NCI-H226 (cell line): ENCODE measurements at regions not wholly inside any gene's neighbourhood (a gene's known extent, or its start where the extent isn't known, plus 50 kb on each side); places are given as distances from the start of the nearest gene placed in this dataset.
"Not testable (repeated sequence)": the region's sequence is repeated elsewhere in the genome, so short reads cannot be mapped to it uniquely, and the experiment has no call there.

Experiments
- DNase-seq: peaks from one replicate; pipeline ENCODE4 v3.0.0-alpha.2; 2015

DNA sequence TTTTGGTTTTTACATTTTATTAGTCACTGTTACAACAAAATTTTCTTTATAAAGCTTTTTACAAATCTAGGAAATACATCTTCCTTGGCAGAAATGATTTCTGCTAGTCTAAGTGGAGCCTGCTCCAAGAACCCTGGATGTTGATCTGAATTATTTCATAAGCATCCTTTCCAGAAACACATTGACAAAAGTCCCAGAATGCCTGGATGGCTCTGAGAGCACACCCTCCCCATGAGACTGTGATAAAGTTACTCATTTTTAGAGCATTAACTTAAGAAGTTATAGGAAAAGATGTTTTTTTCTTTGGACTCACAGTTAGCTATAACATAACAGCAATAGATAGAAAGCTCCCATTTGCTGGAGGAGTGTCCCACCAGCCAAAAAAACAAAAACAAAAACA is 559.6 kb upstream of the SPRY2 start:
- no peak for DNase-seq

DNA sequence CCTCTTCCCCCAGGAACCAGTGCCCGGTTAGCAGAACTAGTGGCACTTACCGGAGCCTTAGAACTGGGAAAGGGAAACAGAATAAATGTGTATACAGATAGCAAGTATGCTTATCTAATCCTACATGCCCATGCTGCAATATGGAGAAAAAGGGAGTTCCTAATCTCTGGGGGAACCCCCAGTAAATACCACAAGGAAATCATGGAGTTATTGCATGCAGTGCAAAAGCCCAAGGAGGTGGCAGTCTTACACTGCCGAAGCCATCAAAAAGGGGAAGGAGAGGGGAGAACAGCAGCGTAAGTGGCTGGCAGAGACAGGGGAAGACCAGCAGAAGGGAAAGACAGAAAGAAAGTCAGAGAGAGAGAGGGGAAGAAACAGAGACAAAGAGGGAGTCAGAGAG is 556.7 kb upstream of the SPRY2 start:
- not testable (repeated sequence) for DNase-seq

DNA sequence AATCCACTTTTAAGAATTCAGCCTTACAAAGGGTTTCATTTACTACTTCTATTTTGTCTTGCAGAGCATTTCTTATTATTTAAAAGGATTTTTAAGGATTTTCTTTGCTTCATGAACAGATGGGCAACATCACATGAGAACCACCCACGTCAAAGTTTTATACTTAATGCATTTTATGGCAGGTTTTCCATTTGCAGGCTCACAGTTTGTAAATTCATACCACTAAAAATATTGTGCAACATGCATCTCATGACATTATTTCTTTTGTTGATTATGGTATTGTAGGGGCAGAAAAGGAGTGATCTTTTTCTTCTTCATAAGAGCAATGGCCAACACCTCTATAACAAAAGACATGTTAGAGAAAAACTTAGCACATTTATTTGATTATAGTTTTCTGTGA is 554.0 kb upstream of the SPRY2 start:
- no peak for DNase-seq

DNA sequence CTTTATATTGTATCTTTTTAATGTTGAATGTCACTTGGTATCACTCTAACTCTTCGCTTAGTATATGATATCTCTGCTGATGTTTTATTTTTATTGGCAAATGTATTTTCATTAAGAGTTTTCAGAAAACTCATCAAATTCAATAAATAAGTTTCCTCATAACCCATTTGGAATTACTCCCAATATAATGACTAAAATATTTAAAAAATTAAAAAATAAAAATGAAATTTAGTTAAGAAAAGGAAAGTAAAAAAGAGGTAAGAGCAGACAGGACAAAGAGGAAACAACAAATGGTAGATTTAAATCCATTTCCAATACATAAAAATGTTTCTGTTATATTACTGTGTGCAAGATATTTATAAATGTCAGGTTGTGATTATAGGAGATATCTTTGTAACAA is 548.9 kb upstream of the SPRY2 start:
- DNase-seq = no peak

DNA sequence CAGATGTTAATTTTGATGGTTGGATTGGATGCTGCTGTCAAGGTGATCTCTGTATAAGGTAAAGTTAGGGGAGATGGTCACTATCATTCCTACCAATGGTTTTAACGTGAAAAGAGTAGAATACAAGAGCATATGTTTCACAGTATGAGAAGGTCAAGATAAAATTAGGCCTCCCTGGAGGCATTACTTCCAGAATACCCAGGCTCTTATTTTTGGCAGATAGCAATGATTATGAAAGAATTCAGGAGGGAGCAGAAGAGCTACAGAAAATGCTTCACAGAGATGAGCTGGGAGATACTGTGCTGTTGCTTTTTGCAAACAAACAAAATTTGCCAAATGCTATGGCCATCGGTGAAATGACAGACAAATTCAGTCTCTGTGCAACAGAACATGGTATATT is 547.5 kb upstream of the SPRY2 start:
- DNase-seq = no peak

DNA sequence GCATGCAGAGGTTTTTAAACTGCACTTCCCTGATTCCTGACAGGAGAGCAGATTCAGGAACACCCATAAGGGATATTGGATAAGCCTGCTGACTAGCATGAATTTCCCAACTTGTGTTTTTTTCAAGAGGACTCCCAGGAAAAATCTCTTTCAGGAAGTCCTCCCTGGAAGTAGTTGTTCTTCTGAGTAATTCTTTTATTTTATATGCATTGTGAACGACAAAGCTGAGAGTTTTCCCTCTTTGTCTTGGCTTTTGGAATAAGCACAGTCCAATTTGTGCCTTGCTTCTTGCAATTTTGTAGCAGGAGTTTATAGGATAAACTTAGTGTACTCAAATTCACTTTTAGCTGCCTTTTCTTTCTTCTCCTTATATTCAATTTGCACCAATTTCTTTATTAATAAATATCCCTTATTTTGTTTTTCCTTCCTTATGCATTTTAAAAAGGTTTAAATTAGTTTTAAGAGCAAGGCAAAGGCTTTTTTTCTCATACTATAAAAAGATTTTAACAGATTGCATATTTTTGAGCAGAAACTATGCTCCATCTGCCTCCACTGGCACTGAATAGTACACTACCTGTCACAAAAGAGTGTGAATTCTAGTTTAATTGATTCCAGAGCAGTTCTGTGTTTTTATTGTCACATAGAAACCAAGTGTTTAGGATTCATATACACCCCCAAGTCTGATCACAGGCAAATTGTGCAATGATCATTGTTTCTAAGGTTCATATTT is 543.3 kb upstream of the SPRY2 start:
- DNase-seq = no peak

DNA sequence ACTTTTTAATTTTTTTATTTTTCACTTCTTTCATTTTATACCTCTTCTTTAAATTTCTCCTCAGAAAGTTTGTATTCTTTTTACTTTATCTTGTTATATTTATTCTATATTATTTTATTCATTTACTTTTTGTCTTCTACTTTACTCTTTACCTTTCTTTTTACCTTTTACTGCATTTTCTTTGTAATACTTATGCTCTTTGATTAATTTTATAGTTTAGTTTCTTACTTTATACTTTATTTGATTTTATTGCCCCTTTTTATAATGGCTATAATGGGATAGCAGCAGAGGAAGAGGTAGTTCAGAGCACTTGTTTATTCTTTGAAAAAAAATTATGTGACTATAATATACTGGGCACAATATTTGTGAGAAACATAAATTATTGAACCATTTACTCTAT is 542.6 kb upstream of the SPRY2 start:
- DNase-seq = no peak

DNA sequence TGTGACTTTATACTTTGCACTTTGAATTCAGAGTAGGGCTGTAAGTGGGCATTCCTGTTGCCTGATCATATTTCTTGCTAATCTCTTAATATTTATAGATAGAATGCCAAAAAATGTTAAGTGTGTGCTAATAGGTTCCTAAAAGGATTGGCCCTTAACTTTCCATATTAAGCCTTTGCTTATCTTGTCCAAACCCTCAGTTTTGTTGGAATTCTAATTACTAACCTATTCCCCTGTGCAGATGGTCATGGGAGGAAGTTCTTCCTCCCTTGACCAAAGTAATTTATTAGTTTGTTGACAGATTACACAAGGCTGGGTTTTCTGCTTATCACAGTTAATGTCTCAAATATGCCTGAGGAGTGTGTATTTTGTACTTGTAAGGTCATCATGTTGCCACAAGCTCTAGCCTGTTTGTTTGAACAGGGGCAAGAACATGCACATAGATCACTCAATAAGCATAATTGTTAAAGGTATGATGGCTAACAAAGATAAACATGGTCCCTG is 541.1 kb upstream of the SPRY2 start:
- DNase-seq = peak; percentile 73

DNA sequence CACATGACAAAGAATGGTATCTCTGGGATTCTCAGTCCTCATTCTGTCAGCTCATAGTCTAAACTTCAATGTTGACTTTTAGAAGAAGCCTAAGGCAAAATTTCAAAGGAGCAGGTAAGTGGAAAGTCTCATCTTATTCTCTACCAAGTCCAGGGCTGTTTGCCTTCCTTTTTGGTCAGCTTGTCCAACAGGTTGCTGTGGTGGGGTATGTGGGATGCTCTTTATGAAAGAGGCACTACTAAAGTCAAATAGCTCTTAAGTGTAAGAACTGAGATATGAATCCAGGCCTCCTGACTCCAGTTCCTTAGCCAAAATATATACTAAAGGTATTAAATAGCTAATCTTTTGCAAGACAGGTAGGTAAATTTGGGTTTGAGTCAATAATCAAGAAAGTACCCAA is 540.6 kb upstream of the SPRY2 start:
- no peak for DNase-seq

DNA sequence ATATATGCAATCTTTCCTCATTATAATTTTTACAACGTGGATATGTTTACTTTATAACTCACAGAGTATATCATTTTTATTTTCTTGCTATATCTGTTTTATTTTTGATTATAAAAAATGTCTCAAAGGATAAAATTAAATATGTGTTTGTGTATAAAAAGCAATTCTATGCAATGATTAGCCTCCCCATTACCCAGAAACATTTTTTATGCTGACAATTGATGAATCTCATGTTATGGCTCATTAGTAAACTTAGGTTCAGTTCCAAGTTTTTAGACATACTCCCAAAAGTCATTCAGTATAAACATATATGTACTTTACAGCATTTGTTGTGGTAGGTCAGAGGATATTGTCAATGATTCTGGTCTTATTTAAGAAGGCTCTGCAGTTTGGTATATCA is 540.1 kb upstream of the SPRY2 start:
- no peak for DNase-seq

DNA sequence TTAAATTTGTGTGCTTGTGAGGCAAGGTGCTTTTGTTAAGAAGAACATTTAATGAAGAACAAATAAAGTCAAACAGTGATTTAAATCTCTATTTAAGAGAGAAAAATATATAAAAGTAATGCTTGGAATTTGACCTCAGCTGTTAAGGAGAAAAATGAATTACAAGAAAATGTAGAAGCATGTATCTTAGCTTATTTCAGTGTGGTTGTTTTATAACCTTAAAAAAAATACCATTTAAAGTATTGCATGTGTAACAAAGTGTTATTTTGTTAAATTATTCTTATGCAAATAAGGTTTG is 537.0 kb upstream of the SPRY2 start:
- DNase-seq = no peak

DNA sequence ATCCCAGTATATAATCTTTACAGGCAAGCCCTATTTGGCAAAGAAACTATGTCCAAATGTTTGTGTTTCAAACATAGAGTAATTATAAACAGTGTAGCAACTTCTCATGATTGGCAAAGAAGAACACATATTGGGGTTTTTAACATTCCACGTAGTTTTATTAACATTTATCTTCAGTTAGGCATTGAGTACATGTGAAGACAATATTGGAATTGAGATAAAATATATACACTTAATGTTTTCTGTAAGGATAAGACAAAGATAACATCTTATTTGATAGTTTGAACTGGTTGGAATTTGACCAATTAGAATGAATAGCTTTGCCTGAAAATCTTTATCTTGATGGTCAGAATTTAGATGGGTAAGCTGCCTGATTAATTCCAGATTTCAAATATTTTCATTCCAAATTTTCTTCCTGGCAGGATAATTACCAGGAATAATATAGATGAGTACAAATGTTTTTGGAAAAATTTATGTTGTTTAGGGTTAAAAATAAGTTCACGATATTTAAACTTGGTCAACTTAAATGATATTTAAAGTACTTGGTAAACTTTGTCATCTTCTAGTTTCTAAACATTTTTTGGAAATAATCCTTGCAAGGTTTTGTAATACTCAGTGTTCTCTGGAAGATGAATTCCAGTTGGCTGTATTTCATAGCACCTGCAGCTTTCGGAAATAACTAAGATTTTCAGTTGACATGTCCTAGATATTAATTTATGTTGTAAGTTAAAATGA is 536.5 kb upstream of the SPRY2 start:
- DNase-seq = no peak

DNA sequence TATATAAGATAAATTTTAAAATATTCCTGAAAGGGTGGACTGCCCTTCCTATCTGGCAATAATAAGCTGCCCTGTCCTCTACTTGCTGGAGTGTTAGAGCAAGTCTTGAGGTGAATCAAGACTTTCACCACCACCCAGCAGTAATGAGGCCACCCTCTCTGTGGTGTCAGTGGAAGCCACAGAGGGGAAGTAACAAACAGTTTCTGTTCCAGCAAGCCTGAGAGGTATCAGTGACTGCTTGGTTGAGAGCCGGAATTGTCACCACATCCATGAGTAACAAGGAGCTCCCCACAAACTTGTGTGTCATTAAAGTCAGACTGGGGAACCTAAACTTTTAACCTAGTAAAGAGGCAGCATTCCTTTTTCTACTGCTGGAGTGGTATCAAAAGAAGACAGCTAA is 532.7 kb upstream of the SPRY2 start:
- no peak for DNase-seq

DNA sequence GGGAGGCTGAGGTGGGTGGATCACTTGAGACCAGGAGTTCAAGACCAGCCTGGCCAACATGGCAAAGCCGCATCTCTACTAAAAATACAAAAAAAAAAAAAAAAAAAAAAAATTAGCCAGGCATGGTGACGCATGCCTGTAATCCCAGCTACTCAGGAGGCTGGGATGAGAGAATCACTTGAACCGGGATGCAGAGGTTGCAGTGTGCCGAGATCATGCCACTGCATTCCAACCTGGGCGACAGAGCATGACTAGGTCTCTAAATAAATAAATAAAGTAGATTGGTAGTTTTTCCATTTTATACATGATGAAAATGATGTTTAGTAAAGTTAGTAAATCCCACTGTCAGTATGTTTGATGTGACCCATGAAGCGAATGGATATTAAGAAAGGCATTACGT is 531.0 kb upstream of the SPRY2 start:
- DNase-seq = not testable (repeated sequence)

DNA sequence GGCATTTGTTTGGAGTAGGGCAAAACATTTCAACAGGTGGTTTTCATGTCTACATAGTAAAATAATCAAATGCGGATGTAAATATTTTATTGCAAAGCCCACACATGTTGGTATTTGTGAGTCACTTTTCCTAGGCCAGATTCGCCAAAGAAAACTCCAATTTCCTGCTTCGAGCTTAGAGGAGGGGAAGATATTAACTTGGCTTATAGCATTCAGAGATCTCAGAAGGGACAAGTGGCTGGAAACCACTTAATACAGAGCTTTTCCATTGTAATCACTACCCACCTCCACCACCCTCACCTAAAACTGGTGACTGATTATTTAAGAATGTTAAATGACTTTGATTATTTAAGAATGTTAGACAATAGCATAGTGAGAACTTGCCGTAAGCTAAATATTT is 530.6 kb upstream of the SPRY2 start:
- no peak for DNase-seq

DNA sequence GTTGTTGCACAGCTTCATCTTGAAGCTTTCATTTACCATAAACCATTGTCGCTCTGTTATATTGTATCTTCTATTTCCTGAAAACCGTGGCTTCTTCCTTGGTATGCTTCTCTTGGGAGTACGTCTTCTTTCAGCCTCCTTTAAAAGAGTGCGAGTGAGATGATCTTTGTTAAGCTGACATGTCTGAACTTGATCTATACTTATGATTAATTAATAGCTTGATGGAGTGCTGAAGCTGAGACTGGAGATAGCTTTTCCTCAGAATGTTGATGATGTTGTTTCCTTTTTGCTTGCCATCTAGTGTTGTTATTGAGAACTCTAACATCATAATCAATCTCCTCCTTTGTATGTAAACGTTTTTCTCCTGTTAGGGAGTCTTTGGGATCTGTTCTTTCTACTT is 529.3 kb upstream of the SPRY2 start:
- DNase-seq = no peak

DNA sequence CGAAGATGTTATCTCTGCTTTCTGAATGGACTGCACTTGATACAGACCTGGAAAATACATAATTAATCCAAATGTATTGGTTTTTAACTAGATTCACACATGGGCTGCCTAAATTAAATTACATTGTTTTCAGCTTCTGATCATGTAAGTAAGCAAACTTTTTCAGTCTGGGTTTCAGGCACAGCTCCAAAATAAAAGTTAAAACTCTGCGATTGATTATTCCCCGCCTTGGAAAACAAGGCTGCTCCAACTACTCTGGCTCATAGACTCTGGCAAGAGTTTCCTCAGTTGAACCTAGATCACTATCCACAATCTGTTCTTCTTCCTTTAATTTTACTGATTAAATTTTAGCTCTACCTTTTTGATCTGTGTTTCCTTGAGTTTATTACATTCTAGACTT is 526.0 kb upstream of the SPRY2 start:
- no peak for DNase-seq

DNA sequence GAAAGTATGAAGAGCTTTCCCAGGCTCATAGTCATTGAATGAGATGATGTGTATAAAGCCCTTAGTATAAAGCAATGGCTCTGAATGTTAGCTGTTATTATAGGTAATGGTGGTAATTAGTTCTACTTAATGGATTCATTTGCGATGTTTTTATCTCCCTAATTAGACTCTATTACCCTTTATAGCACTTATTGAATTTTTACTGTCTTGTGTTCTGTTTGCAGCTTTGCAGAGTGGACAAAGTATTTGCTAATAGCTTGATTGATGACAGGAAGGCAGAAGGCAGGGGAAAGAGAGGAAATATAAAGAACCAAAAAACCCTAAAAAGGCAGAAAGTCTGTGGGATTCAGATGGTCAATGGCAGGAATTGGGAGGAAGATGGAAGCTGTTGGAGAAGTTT is 524.4 kb upstream of the SPRY2 start:
- DNase-seq = no peak

DNA sequence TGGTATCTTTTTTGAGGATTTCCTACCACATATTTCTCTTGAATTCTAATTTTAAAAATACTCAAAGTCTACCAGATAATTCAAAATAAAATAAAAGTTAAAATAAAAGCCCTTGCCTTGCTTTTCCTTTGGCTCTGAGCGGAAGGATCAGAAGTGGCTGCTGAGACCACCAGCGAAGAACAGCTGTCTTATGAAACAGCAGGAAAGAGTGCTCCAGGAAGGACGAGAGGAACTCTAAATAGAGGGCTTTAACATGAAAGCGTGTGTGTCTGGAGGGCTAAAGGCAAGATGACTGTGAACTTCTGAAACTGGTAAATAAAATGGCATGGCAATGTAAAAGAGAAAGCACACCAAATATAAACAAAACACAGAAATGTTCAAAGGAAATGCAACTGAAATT is 521.5 kb upstream of the SPRY2 start:
- DNase-seq = no peak

DNA sequence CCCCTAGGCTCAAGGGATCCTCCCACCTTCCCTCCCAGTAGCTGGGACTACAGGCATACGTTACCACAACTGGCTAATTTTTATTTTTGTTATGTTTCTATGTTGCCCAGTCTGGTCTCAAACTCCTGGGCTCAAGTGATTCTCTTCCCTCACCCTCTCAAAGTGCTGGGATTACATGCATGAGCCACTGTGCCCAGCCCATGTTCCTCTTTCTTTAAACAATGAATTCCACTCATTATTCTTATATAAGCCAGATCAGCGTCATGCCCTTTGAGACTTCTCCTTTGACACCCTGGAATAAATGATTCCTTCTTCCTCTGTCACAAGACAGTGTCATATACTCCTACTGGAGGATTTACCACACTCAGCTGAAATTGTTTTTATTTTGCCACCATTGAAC is 519.9 kb upstream of the SPRY2 start:
- DNase-seq = no peak

DNA sequence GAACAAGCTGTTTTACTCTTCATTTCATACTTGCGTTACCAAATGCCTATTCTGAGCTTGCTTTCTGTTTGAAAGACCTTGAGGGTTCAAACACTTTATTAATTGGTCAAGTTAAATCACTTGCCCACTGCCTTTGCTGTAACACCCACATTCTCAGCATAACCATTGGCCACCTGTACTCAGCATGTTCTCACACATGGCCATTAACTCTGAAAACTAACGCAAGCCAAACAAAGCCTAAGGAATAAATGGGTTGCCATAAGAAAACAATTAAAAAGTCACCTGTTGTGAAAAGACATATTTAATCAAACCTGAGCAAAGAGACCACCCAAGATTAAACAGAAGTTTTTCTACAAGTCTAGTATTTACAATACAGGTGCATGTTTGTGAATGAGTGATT is 517.2 kb upstream of the SPRY2 start:
- DNase-seq = no peak

DNA sequence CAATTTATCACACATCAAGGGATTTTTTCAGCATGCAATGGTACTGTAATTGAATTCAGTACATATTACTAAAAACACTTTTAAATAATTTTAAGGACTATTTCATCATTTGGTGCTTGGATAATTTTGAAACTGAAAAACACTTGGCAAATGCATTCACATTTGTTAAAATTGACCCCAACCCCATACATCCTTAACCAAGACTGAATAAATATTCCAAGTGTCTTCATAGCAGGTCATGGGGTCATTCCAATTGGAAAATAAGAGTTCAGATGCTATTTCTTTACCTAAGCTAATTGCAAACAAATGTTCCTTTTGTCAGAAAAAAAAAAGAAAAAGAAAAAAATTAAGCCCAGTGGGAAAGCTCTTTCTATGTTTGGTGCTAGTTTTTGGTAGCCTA is 516.4 kb upstream of the SPRY2 start:
- DNase-seq = no peak

DNA sequence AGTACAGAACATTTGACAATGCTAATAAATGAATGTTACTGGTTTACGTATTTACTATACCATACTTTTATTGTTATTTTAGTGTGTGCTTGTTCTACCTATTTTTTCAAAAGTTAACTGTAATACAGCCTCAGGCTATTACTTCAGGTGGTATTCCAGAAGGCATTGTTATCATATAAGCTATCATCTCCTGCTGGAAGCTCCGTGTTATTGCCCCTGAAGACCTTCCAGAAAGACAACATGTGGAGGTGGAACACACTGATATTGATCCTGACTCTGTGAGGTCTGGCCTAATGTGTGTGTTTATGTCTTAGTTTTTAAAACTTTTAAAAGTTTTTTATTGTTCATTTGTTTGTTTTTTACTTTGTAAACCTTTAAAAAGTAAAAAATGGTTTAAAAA is 509.8 kb upstream of the SPRY2 start:
- no peak for DNase-seq

DNA sequence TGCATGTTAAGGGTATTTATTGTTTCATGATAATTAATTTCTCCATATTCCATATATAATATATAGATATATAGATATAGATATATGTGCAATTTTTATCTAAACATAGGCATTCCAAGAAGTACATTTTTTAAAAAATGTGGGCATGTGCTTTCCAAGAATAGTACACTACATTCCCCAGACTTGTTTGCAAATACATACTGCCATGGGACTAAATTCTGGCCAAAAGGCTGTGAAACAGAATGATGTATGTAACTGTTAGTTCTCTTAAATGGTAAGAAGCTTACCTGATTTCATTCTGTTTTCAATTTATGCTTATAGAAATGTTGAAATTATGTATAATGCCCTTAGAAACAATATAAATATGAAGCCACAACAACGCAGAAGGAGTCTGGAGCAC is 503.2 kb upstream of the SPRY2 start:
- no peak for DNase-seq

DNA sequence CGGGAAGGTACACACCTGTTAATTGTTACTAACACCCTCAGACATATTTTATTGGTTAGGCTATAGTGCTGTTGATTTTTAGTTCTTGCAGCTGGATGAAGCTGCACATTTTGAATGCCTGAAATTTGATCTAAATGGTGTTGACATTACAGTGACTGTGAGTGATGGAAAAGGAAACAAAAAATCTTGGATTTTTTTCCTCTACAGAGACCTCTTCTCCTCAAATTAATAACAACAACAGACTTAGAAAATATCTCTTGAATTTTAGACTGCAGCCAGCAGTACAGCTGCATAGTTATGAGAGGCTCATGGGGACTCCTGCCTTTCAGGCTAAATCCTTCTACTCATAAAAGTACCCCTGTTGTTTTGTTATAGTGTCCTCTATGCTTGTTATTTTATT is 500.5 kb upstream of the SPRY2 start:
- no peak for DNase-seq
